Stimulated activated naive B cell treated with anti-CD40 and anti-IgM and Interleukin-4, amounts not matched to agents 10 μg/mL and 1 μg/mL and 100 μg/mL, for 72 hours (primary cell): ENCODE measurements at regions not wholly inside any gene's neighbourhood (a gene's known extent, or its start where the extent isn't known, plus 50 kb on each side); places are given as distances from the start of the nearest gene placed in this dataset.

Experiments used
- ATAC-seq, 2 donors: fragments of 150-1000 bp; cut with Tn5 transposase; replicated peaks; 2 replicates each; pipeline ENCODE4 v1.10.0; 2021; ENCODE audit warnings: moderate library complexity in 1 of 2
- DNase-seq: peaks from one replicate; pipeline ENCODE4 v3.0.0; 2021
- H3K27ac Mint-ChIP-seq: one replicate; pipeline ENCODE4 v1.8.0; 2022; ENCODE audit warnings: mild to moderate bottlenecking, mixed read lengths
- H3K27me3 Mint-ChIP-seq, 2 donors: one replicate each; pipeline ENCODE4 v1.8.0; 2022; ENCODE audit warnings: mixed read lengths in 2 of 2
- H3K36me3 Mint-ChIP-seq, 2 donors: one replicate each; pipeline ENCODE4 v1.8.0; 2022; ENCODE audit warnings: mixed read lengths in 2 of 2, mild to moderate bottlenecking in 1 of 2
- H3K4me1 Mint-ChIP-seq, 2 donors: one replicate each; pipeline ENCODE4 v1.8.0; 2022; ENCODE audit warnings: mixed read lengths in 2 of 2, mild to moderate bottlenecking in 1 of 2
- H3K4me3 Mint-ChIP-seq, 2 donors: one replicate each; pipeline ENCODE4 v1.8.0; 2022; ENCODE audit warnings: mild to moderate bottlenecking in 2 of 2, mixed read lengths in 2 of 2, moderate library complexity in 1 of 2
- H3K9me3 Mint-ChIP-seq, 2 donors: one replicate each; pipeline ENCODE4 v1.8.0; 2022; ENCODE audit warnings: mixed read lengths in 2 of 2, mild to moderate bottlenecking in 1 of 2

DNA sequence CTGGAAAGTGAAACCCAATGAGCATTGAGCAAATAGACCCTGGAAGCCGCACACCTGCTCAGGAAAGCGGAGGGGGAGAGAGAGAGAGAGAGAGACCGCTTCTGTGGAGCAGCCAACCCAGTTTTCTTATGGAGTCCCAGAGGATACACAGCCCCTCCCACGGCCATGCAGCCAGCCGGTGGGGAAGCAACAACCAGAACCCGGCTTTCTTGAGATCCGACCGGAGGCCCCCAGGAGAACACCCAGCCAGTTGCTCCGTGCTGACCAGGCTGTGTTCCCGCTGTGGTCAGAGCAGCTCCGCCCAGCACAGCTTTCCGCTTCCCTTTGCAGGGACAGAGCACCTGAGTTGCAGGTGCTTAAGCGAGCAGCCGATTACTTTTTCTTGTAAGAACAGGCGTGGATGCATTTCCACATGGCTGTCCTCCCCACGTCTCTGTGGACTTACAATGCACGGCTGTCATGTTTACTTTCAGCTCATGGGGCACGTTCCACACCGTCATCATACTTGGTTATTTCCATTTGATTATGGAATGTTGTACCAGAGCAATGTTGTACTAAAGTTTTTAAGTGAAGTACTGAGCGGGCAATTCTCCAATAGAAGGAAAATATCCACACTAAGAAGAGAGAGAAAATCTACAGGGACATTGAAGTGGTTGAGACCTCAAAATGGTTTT lies 381.9 kb downstream of the THBS2 start:
- no peaks in the 10 kb centered on the region for H3K4me1 Mint-ChIP-seq
- ATAC-seq, result no peak
- no peaks in the 10 kb centered on the region for H3K9me3 Mint-ChIP-seq
- H3K27me3 Mint-ChIP-seq, result peaks cover 4 to 25% of the 10 kb centered on the region in 2 donors
- no peak overlapping the region for H3K4me3 Mint-ChIP-seq
- H3K36me3 Mint-ChIP-seq, result no peaks in the 10 kb centered on the region
- DNase-seq, result no peak
- H3K27ac Mint-ChIP-seq, result no peak overlapping the region

DNA sequence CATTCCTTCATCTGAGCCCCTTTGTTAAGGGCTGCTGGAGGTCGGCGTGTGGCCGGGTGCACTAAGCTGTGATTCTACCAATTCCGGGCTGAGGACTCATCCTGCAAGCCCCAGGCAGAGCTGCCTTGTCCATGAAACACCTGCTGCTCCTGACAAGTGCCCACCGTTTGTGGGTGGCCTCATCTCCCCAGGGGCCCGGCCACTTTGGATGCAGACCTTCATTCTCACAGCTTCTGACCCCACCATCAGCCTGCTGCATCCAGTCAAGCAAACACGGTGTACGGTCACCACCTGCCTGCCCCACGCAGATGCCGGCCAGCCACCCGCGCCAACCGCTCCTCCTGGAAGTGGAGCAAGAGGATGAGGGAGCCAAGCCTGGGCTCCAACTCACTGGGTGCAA lies 382.7 kb downstream of the THBS2 start:
- no peak overlapping the region for H3K27ac Mint-ChIP-seq
- H3K27me3 Mint-ChIP-seq, result peaks cover 4 to 25% of the 10 kb centered on the region in 2 donors
- H3K9me3 Mint-ChIP-seq, result no peaks in the 10 kb centered on the region
- no peaks in the 10 kb centered on the region for H3K4me1 Mint-ChIP-seq
- DNase-seq (no peak), ATAC-seq (no peak)
- H3K4me3 Mint-ChIP-seq, result no peak overlapping the region
- H3K36me3 Mint-ChIP-seq, result no peaks in the 10 kb centered on the region

DNA sequence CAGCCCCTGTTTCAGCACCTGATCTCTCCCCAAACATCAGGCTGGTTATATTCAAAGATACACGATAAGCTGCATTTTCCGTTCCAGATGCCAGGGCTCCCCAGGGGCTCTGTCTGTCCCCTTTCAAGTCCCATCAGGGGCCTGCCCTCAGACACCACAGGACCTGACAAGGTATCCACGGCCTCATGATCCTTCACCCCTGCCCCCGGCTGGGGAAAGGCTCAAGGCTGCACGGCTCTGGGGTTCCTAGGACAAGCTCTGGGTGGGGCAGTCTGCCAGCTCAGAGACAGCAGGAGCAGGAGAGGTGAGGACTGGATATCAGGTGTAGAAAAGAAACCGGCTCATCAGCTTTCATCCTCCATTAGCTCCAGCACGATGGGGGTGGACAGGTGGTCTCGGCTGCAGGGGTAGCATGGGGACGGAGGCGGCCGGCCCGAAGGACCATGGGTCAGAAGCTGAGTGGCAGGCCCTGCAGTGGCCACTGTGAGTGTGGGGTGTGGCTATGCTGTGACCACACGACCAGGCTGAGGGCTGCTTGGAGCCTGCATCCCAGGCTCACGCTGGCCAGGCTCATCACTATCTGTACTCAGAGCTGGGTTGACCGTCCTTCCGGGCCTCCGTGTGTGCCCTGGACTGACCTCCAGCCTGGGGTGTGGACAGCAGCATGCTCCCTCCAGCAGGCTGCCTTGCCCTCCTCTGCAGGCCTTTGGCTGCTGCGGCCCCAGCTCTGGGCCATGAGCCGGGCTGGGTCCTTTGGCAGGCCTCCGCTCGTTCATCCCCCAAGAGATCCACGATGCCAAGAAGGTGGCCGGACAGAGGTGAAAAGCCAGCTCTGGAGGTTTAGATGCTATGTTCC lies 386.2 kb downstream of the THBS2 start:
- no peaks in the 10 kb centered on the region for H3K36me3 Mint-ChIP-seq
- H3K27ac Mint-ChIP-seq, result no peak overlapping the region
- H3K4me3 Mint-ChIP-seq, result no peak overlapping the region
- no peaks in the 10 kb centered on the region for H3K4me1 Mint-ChIP-seq
- ATAC-seq, result no peak
- DNase-seq, result no peak
- no peaks in the 10 kb centered on the region for H3K9me3 Mint-ChIP-seq
- H3K27me3 Mint-ChIP-seq, result peaks cover 4 to 13% of the 10 kb centered on the region in 2 donors

DNA sequence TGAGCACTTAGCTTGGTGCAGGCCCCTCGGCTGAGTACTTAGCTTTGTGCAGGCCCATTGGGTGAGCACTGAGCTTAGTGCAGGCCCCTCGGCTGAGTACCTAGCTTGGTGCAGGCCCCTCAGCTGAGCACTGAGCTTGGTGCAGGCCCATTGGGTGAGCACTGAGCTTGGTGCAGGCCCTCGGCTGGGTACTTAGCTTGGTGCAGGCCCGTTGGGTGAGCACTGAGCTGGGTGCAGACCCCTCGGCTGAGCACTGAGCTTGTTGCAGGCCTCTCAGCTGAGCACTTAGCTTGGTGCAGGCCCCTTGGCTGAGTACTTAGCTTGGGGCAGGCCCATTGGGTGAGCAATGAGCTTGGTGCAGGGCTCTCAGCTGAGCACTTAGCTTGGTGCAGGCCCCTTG lies 387.1 kb downstream of the THBS2 start:
- Mint-ChIP-seq H3K27ac (no peak overlapping the region), H3K4me1 (no peaks in the 10 kb centered on the region), H3K27me3 (peaks cover 3 to 10% of the 10 kb centered on the region in 2 donors), H3K36me3 (no peaks in the 10 kb centered on the region), H3K9me3 (no peaks in the 10 kb centered on the region), H3K4me3 (no peak overlapping the region)
- no peak for DNase-seq
- peak in 1 of 2 donors; percentile 31 for ATAC-seq

DNA sequence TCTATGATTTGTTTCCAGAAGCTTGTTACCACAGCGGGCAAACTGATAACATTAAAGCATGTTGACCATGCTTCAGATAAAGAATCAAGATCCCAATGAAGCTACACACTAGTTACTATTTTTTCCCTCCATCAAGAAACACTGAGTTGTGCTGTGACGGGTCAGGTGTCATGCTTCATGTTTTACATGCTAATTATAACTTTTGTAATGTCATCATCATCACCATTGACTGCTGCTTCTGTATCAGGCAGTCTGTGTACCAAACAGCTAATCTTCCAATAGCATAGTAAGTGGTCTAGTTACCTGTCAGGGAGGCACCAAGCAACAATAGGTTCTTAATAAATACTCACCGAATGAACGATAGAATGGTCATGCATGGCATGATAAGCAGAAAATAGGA lies 388.1 kb downstream of the THBS2 start:
- ATAC-seq, result no peak
- H3K36me3 Mint-ChIP-seq, result no peaks in the 10 kb centered on the region
- no peaks in the 10 kb centered on the region for H3K4me1 Mint-ChIP-seq
- peaks cover 2 to 10% of the 10 kb centered on the region in 2 donors for H3K27me3 Mint-ChIP-seq
- H3K4me3 Mint-ChIP-seq, result no peak overlapping the region
- H3K9me3 Mint-ChIP-seq, result no peaks in the 10 kb centered on the region
- DNase-seq, result no peak
- no peak overlapping the region for H3K27ac Mint-ChIP-seq

DNA sequence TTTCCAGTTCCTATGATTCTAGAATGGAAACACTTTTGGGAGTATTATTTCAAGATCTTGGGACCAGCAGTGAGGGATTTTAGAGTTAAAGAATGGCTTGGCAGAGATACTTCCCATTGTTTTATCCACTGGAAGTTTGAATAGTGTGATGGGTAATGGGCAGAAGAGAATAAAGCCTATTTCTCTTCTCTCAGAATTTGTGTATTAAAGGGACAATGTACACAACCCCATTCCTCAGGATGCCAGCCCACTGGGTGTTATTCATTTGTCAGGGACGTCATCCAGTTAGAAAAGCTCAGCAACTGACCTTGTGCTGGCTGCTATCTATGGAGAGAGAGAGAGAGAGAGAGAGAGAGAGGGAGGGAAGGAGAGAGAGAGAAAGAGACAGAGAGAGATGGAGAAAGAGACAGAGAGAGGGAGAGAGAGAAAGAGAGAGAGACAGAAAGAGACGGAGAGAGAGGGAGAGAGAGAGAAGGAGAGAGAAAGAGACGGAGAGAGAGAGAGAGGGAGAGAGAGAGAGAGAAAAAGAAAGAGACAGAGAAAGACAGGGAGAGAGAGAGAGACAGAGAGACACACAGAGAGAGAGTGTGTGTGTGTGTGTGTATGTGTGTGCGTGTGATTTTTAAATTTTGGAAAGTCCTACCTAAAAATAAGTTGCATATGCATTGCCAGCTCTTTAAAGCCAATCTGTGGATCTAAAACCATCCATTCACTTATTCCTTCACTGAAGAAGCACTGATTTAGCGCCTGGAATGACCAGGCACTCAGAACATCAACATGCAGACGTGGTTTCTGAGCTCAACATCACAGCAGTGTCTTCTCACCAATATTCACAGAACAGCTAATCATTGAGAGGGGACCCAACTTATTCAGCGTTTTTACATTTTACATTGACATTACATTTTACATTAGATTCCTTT lies 388.8 kb downstream of the THBS2 start:
- DNase-seq (no peak), ATAC-seq (no peak)
- Mint-ChIP-seq H3K4me3 (no peak overlapping the region), H3K4me1 (no peaks in the 10 kb centered on the region), H3K36me3 (no peaks in the 10 kb centered on the region), H3K9me3 (no peaks in the 10 kb centered on the region), H3K27ac (no peak overlapping the region), H3K27me3 (peaks cover 5 to 14% of the 10 kb centered on the region in 2 donors)

DNA sequence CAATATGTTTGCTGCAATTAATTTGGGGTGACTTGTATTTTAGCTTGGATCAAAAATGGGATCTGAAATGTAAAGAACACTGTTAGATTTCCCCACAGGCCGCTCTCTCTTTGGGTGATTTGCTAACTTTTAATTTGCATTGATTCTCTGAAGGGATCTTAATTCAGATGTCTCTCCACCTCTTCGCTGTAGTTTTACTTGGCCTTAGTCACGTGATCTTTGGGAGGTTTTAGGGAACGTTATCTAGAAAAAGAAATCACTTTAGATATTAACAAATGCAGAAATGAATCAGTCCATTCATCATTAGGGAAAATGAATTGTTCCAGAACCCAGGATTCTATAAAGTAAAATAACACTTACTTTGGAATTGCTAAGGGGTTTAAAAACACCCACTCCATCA lies 390.2 kb downstream of the THBS2 start:
- Mint-ChIP-seq H3K36me3 (no peaks in the 10 kb centered on the region), H3K4me3 (no peak overlapping the region), H3K9me3 (no peaks in the 10 kb centered on the region), H3K4me1 (no peaks in the 10 kb centered on the region), H3K27ac (no peak overlapping the region), H3K27me3 (peaks cover 5 to 7% of the 10 kb centered on the region in 2 donors)
- ATAC-seq, result no peak
- DNase-seq, result no peak

DNA sequence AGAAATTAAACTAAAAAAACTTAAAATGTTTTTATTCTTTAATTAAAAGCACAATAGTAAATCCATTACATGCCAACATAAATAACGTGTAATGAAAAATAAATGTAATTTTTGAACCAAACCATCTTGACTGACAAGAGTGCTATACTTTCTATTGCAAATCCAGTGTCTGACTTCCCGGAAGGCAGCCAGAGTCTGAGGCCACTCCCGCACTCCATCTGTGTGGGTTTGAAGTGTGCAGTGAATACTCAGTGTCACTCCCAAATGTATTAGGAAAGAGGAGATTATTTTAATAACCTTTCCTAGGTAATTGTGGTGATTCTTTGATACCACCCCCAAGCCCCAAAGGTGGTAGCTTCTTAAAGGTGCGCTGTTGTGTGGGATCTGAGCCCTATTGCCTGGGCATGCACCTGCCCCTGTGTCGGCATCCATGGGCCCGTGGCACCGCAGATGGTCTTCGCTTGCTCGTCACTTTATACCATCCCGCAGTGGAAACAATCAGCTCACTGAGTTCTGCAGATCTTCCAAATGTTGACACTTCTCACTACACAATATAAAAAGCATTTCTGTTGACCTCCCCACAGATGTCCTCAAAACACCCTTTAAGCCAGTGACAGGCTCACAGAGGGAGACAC lies 391.2 kb downstream of the THBS2 start:
- Mint-ChIP-seq H3K9me3 (no peaks in the 10 kb centered on the region), H3K27me3 (peaks cover 5 to 7% of the 10 kb centered on the region in 2 donors), H3K27ac (no peak overlapping the region), H3K36me3 (no peaks in the 10 kb centered on the region), H3K4me1 (no peaks in the 10 kb centered on the region), H3K4me3 (no peak overlapping the region)
- ATAC-seq (no peak), DNase-seq (no peak)

DNA sequence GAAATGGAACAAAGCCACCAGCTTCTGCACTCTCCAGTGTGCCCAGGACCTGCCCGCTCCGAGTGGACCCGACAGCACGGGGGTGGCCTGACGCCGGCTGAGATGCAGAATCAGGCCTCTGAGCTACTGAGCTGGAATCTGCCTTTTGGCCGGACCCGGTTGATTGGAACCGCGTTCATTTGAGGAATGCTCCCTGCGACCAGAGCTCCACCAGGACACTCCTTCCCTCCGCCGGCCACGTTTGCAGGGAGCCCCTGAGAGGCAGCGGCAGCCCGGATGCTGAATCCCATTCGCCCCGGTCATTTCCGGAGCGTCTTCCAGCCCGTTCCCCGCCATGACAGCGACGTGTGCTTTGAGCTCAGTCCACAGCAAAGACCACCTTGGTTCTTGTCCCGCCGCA lies 392.7 kb downstream of the THBS2 start:
- H3K4me3 Mint-ChIP-seq, result no peak overlapping the region
- H3K27me3 Mint-ChIP-seq, result peaks cover 5 to 7% of the 10 kb centered on the region in 2 donors
- DNase-seq, result no peak
- no peaks in the 10 kb centered on the region for H3K4me1 Mint-ChIP-seq
- no peak for ATAC-seq
- H3K36me3 Mint-ChIP-seq, result no peaks in the 10 kb centered on the region
- no peak overlapping the region for H3K27ac Mint-ChIP-seq
- H3K9me3 Mint-ChIP-seq, result no peaks in the 10 kb centered on the region

DNA sequence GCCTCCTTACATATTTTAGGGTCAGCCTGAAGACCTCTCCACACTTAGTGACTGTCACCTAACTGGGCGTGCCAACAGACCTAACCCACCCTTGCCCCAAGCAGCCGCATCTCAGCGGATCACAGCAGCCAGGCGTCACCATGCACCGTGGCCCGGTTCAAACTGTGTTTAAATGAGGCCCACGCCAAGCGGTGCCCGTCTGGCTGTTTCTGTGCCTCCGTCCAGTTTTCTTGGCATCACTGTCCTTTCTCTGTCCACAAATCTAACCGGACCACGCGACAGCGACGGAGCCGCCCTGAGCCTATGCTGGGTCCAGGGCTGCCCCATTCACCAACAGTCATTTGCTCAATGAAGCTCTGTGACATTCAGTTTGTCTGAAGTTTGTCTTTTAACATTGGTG lies 393.3 kb downstream of the THBS2 start:
- Mint-ChIP-seq H3K27ac (no peak overlapping the region), H3K4me1 (no peaks in the 10 kb centered on the region)
- no peak for ATAC-seq

DNA sequence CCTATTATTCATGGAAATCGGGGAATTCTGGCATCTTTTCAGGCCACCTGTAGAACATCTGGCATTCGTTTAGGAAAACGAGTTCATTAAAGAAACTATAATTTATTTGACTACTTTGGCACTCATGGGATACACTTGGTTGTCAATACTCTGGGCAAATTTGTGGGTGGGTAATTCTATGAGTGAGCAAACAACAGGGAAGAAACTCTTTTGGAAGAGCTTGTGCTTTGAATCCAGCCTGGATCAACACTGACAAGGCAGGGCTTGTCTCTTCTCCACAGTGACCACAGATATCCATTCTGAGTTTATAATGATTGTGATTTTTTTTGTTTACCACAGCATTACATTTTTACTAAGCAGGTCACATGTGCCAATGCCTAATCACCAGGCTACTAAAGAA lies 394.7 kb downstream of the THBS2 start:
- H3K27ac Mint-ChIP-seq, result no peak overlapping the region
- H3K4me3 Mint-ChIP-seq, result no peak overlapping the region
- H3K4me1 Mint-ChIP-seq, result no peaks in the 10 kb centered on the region
- ATAC-seq, result no peak
- no peak for DNase-seq
- H3K27me3 Mint-ChIP-seq, result peaks cover 5 to 7% of the 10 kb centered on the region in 2 donors
- no peaks in the 10 kb centered on the region for H3K9me3 Mint-ChIP-seq
- no peaks in the 10 kb centered on the region for H3K36me3 Mint-ChIP-seq

More for the DNA sequence above, 393.3 kb downstream of the THBS2 start:
- Mint-ChIP-seq H3K4me3 (no peak overlapping the region), H3K27me3 (peaks cover 5 to 7% of the 10 kb centered on the region in 2 donors), H3K9me3 (no peaks in the 10 kb centered on the region), H3K36me3 (no peaks in the 10 kb centered on the region)
- no peak for DNase-seq

DNA sequence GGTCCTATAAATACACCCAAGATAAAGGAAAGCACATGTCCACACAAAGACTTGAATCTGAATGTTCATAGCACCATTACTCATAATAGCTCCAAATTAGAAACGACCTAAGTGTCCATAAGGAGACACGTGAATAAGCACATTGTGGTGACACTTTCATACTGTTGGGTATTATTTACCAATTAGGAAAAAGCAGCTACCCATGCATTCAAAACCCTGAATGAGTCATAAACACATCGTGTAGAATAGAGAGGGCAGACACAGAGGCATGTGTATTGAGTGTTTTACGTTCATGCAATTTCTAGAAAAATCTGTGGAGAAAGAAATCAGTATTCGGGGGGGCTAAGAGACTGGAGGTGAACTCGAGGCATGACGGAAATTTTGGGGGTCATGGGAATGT lies 396.7 kb downstream of the THBS2 start:
- peaks cover 5 to 7% of the 10 kb centered on the region in 2 donors for H3K27me3 Mint-ChIP-seq
- H3K4me1 Mint-ChIP-seq, result no peaks in the 10 kb centered on the region
- no peaks in the 10 kb centered on the region for H3K36me3 Mint-ChIP-seq
- H3K9me3 Mint-ChIP-seq, result no peaks in the 10 kb centered on the region
- H3K27ac Mint-ChIP-seq, result no peak overlapping the region
- DNase-seq, result no peak
- H3K4me3 Mint-ChIP-seq, result no peak overlapping the region
- no peak for ATAC-seq

DNA sequence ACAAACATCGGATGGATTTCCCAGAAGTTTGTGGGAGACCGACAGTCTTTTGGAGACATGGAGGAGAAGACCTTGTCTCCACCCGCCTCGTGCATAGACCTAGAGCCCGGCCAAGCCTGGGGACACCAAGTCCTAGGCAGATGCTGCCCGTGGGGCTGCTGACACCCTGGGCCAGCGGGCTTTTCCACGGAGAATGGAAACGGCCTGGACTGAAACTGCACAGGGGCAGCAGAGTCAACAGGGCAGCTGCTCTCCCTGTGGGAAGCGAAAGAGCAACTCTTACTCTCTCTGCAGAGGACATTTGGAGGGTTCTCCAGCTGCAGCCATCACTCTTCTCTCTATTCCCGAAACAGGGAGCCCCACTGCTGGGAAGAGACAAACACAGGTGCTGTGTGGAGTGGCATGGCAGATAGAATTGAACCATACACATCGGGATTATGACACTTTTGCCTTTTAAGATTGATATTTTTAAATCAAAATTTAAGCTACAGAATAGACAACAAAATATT lies 401.2 kb downstream of the THBS2 start:
- no peaks in the 10 kb centered on the region for H3K36me3 Mint-ChIP-seq
- no peak overlapping the region for H3K27ac Mint-ChIP-seq
- H3K9me3 Mint-ChIP-seq, result no peaks in the 10 kb centered on the region
- no peaks in the 10 kb centered on the region for H3K27me3 Mint-ChIP-seq
- DNase-seq (no peak), ATAC-seq (no peak)
- H3K4me3 Mint-ChIP-seq, result no peak overlapping the region
- H3K4me1 Mint-ChIP-seq, result no peaks in the 10 kb centered on the region
